Common myeloid progenitor, CD34-positive (primary cell): ENCODE measurements at regions not wholly inside any gene's neighbourhood (a gene's known extent, or its start where the extent isn't known, plus 50 kb on each side); places are given as distances from the start of the nearest gene placed in this dataset.
"Not testable (repeated sequence)": the region's sequence is repeated elsewhere in the genome, so short reads cannot be mapped to it uniquely, and the experiment has no call there.

Source experiments
- CTCF ChIA-PET: fragments of 350-600 bp; sonication (Branson Sonifier 250); formaldehyde crosslinking; loops from one replicate; lab custom pipeline; 2021; ENCODE audit warnings: antibody characterized with exemption; lab: Charles Lee
- POLR2A ChIA-PET: fragments of 350-600 bp; sonication (Branson Sonifier 250); formaldehyde crosslinking; loops from one replicate; lab custom pipeline; 2021; ENCODE audit warnings: antibody characterized with exemption; lab: Charles Lee
- DNase-seq, 3 donors: peaks; one replicate each; pipeline versions ENCODE4 v3.0.0 to v3.0.0-alpha.2; 2013
- H3K27ac ChIP-seq, 2 experiments: 1 replicate in 1 of 2; 2 replicates in 1 of 2; pipeline ENCODE4 v1.7.0; 2013; ENCODE audit warnings: inconsistent platforms in 2 of 2, low read length in 2 of 2, mild to moderate bottlenecking in 2 of 2, low read depth in 1 of 2, moderate library complexity in 1 of 2; ENCODE audit not compliant: severe bottlenecking in 2 of 2, insufficient read depth in 1 of 2, poor library complexity in 1 of 2
- H3K27me3 ChIP-seq, 5 experiments: replicated peaks in 2 of 5; 1 replicate in 3 of 5; 2 replicates in 2 of 5; pipeline versions ENCODE4 v1.6.1 to v1.7.0; 2013; ENCODE audit warnings: low read length in 4 of 5, mild to moderate bottlenecking in 2 of 5, moderate library complexity in 2 of 5, inconsistent platforms in 1 of 5; ENCODE audit not compliant: insufficient read depth in 5 of 5, control insufficient read depth in 4 of 5
- H3K36me3 ChIP-seq, 4 experiments: 1 replicate in 2 of 4; 2 replicates in 2 of 4; pipeline versions ENCODE4 v1.6.1 to v1.7.0; 2013; ENCODE audit warnings: low read length in 3 of 4, control low read depth in 1 of 4, mild to moderate bottlenecking in 1 of 4; ENCODE audit not compliant: control insufficient read depth in 4 of 4, insufficient read depth in 4 of 4
- H3K4me1 ChIP-seq, 4 experiments: 1 replicate in 3 of 4; 2 replicates in 1 of 4; pipeline versions ENCODE4 v1.6.1 to v1.7.1; 2013; ENCODE audit warnings: low read length in 3 of 4, mild to moderate bottlenecking in 3 of 4, control low read depth in 1 of 4, inconsistent platforms in 1 of 4, moderate library complexity in 1 of 4; ENCODE audit not compliant: control insufficient read depth in 4 of 4, insufficient read depth in 4 of 4; ENCODE audit errors: control extremely low read depth in 1 of 4
- H3K4me3 ChIP-seq, 7 experiments: 1 replicate in 4 of 7; 2 replicates in 3 of 7; pipeline versions ENCODE4 v1.5.1 to v1.7.0; 2013; ENCODE audit warnings: mild to moderate bottlenecking in 7 of 7, low read length in 6 of 7, moderate library complexity in 6 of 7, inconsistent platforms in 2 of 7, low read depth in 2 of 7, control low read depth in 1 of 7; ENCODE audit not compliant: insufficient read depth in 4 of 7, control insufficient read depth in 1 of 7; ENCODE audit errors: extremely low read depth in 1 of 7
- H3K9me3 ChIP-seq, 5 experiments: 1 replicate in 4 of 5; 2 replicates in 1 of 5; pipeline versions ENCODE4 v1.6.1 to v1.7.1; 2013; ENCODE audit warnings: low read length in 4 of 5, mild to moderate bottlenecking in 2 of 5, inconsistent platforms in 1 of 5, low read depth in 1 of 5, moderate library complexity in 1 of 5; ENCODE audit not compliant: control insufficient read depth in 4 of 5, insufficient read depth in 2 of 5; ENCODE audit errors: control extremely low read depth in 1 of 5
- WGBS: methylation state at CpG from one replicate; pipeline ENCODE4 v1.1.5; 2013; ENCODE audit not compliant: insufficient coverage; 5-methylcytosine and 5-hydroxymethylcytosine counted together

DNA sequence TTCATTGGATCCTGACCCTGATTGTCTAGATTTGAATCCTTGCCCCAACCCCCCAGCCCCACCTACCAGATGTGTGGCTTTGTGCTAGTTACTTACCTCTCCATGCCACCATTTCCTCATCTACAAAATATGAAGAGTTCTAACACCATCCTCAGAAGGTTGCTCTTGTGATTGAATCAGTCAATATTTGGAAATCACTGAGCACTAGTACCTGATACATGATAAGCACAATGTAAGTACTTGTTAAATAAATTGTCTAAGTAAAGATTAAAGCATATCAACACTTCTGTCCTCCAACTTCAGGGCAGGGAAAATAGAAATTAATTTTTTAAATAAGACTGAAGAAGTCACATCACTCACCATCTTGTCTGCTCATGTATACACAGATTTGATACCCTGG is 249.6 kb upstream of the KLF3 start:
- Histone ChIP-seq H3K4me3 (no peak overlapping the region), H3K27me3 (no peaks in the 10 kb centered on the region), H3K36me3 (no peaks in the 10 kb centered on the region), H3K9me3 (no peaks in the 10 kb centered on the region), H3K4me1 (no peaks in the 10 kb centered on the region), H3K27ac (no peak overlapping the region)
- DNase-seq, result no peak
- ChIA-PET POLR2A (no interaction called here), CTCF (no interaction called here)

DNA sequence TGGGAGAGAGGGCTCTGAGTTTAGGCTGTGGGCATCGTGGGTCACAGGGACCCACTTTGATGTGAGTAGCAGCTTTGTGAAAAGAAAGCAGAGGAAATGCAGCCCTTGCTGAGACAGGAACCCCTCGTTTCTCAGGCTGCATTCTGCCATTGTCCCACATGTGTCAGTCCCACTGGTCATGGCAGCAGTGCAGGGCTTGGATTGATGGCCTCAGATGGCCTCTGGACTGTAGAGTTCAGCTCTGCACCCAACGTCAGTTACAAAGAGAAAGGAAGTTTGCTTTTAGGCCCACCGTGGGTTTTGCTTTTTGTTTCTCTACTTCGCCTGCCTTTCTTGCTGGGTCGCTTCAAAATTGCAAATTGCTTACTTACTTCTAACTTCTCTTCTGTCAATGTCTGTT is 248.3 kb upstream of the KLF3 start:
- ChIA-PET POLR2A (no interaction called here), CTCF (no interaction called here)
- WGBS, result 69% methylated on average over 3 of the region's 6 CpGs
- no peaks in the 10 kb centered on the region for H3K27me3 ChIP-seq
- no peaks in the 10 kb centered on the region for H3K4me1 ChIP-seq
- H3K4me3 ChIP-seq, result no peak overlapping the region
- H3K27ac ChIP-seq, result no peak overlapping the region
- no peak for DNase-seq
- H3K9me3 ChIP-seq, result peaks cover 0 to 5% (median 0%) of the 10 kb centered on the region in 5 experiments
- no peaks in the 10 kb centered on the region for H3K36me3 ChIP-seq

DNA sequence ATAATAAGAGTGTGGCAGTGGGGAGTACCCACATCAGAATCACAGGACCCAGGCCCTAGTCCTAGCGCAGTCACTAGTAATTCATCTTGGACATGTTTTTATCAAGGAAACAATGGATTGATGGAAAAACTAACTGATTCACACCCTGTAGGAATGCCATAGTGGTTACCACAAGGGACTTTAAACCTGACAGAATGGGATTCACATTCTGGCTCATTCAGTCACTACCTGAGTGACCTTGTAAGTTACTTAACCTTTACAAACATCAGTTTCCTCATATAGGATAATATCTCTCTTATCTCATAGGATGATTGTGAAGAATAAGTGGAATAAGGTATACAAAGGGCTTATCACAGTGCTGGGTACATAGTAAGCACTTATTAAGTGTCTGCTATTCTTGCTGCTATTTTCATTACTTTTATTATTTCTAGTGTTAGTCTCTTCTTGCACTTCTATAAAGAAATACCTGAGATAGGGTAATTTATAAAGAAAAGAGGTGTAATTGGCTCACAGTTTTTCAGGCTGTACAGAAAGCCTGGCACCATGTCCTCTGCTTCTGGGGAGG is 247.5 kb upstream of the KLF3 start:
- H3K4me1 ChIP-seq, result no peaks in the 10 kb centered on the region
- no peaks in the 10 kb centered on the region for H3K27me3 ChIP-seq
- peaks cover 0 to 6% (median 0%) of the 10 kb centered on the region in 5 experiments for H3K9me3 ChIP-seq
- 80% methylated on average over 1 of the region's 1 CpG for WGBS
- DNase-seq, result no peak
- H3K36me3 ChIP-seq, result no peaks in the 10 kb centered on the region
- no peak overlapping the region for H3K27ac ChIP-seq
- H3K4me3 ChIP-seq, result no peak overlapping the region
- CTCF ChIA-PET, result no interaction called here
- POLR2A ChIA-PET, result no interaction called here

DNA sequence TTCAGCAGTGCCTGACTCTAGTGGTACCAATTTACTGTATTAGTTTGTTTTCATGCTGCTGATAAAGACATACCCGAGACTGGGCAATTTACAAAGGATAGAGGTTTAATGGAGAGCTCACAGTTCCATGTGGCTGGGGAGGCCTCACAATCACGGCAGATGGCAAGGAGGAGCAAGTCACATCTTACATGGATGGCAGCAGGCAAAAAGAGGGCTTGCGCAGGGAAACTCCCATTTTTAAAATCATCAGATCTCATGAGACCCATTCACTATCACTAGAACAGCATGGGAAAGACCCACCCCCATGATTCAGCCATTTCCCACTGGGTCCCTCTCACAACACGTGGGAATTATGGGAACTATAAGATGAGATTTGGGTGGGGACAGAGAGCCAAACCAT is 243.7 kb upstream of the KLF3 start:
- WGBS, result 100% methylated on average over 2 of the region's 4 CpGs
- CTCF ChIA-PET, H3K4me1 ChIP-seq, H3K27ac ChIP-seq, H3K9me3 ChIP-seq, H3K4me3 ChIP-seq, DNase-seq, POLR2A ChIA-PET, H3K36me3 ChIP-seq, H3K27me3 ChIP-seq: not testable (repeated sequence)

DNA sequence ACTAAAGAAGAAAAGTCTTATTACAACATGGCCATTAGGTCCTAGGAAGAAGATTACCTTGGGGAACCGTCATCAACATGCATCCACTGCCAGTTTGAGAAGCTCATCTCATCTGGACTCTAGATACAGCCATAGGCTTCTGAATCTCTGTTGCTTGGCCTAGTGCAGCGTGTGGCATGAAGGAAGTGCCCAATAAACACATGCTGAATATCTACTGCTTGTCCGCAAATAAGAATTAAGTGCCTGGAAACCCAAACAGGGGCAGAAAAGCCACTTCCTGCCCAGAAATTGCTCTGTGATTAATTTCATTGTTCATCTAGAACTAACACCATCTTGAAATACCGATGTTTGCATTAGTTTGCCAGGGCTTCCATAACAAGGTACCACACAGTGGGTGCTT is 241.1 kb upstream of the KLF3 start:
- no peaks in the 10 kb centered on the region for H3K27me3 ChIP-seq
- POLR2A ChIA-PET, result no interaction called here
- H3K4me3 ChIP-seq, result no peak overlapping the region
- peak in 2 of 3 donors; percentile 9 to 29 for DNase-seq
- CTCF ChIA-PET, result no interaction called here
- no peak overlapping the region for H3K27ac ChIP-seq
- peaks cover 0 to 4% (median 0%) of the 10 kb centered on the region in 4 experiments for H3K4me1 ChIP-seq
- H3K9me3 ChIP-seq, result peaks cover 0 to 9% (median 0%) of the 10 kb centered on the region in 5 experiments
- H3K36me3 ChIP-seq, result no peaks in the 10 kb centered on the region
- 41% methylated on average over 3 of the region's 4 CpGs for WGBS

- CTCF ChIA-PET, result no interaction called here
- H3K9me3 ChIP-seq, result peaks cover 0 to 9% (median 0%) of the 10 kb centered on the region in 5 experiments
- DNase-seq, result no peak
- no peaks in the 10 kb centered on the region for H3K27me3 ChIP-seq
- no peak overlapping the region for H3K4me3 ChIP-seq
- POLR2A ChIA-PET, result no interaction called here
- no peak overlapping the region for H3K27ac ChIP-seq
- H3K4me1 ChIP-seq, result peaks cover 0 to 4% (median 0%) of the 10 kb centered on the region in 4 experiments
- 98% methylated on average over 8 of the region's 9 CpGs for WGBS
- no peaks in the 10 kb centered on the region for H3K36me3 ChIP-seq
Measured at GRCh38 chr4:38424151-38424871, 239.7 kb upstream of the KLF3 start.

- ChIA-PET POLR2A (no interaction called here), CTCF (no interaction called here)
- no peak overlapping the region for H3K4me3 ChIP-seq
- no peaks in the 10 kb centered on the region for H3K27me3 ChIP-seq
- H3K4me1 ChIP-seq, result peaks cover 0 to 4% (median 0%) of the 10 kb centered on the region in 4 experiments
- H3K36me3 ChIP-seq, result no peaks in the 10 kb centered on the region
- H3K9me3 ChIP-seq, result peaks cover 0 to 3% (median 0%) of the 10 kb centered on the region in 5 experiments
- no peak for DNase-seq
- H3K27ac ChIP-seq, result no peak overlapping the region
Measured at GRCh38 chr4:38426532-38426931, 237.5 kb upstream of the KLF3 start.
